ENCODE measurements at regions not wholly inside any gene's neighbourhood (a gene's known extent, or its start where the extent isn't known, plus 50 kb on each side); places are given as distances from the start of the nearest gene placed in this dataset. TPM values are rescaled to one million over a fixed set of nuclear protein-coding genes. Genes with fewer than 3 reads are reported as not detected.

DNA sequence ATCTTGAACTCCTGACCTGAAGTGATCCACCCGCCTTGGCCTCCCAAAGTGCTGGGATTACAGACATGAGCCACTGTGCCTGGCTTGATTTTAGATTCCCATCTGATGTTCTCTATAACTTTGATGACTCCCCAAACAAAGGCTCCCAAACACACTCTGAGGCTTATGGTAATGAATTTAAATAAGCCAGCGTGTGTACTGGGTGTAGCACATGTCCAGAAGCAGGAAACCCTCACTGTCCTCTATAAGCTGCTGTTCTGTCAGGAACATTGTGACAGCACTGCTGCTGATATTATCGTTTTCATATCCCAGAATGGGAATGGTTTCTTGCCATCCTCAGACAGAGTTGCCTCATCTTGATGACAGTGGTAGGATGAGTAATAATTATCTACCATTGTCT is 54.1 kb upstream of the SALL4 start:
- TF ChIP-seq, protein P1, sequence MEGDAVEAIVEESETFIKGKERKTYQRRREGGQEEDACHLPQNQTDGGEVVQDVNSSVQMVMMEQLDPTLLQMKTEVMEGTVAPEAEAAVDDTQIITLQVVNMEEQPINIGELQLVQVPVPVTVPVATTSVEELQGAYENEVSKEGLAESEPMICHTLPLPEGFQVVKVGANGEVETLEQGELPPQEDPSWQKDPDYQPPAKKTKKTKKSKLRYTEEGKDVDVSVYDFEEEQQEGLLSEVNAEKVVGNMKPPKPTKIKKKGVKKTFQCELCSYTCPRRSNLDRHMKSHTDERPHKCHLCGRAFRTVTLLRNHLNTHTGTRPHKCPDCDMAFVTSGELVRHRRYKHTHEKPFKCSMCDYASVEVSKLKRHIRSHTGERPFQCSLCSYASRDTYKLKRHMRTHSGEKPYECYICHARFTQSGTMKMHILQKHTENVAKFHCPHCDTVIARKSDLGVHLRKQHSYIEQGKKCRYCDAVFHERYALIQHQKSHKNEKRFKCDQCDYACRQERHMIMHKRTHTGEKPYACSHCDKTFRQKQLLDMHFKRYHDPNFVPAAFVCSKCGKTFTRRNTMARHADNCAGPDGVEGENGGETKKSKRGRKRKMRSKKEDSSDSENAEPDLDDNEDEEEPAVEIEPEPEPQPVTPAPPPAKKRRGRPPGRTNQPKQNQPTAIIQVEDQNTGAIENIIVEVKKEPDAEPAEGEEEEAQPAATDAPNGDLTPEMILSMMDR (IDR thresholded peaks at IDR 0.05), result no peak
- no peak for DNase-seq (ENCODE audit: low spot score)
- no peak for ATAC-seq (ENCODE audit: low FRiP score)

DNA sequence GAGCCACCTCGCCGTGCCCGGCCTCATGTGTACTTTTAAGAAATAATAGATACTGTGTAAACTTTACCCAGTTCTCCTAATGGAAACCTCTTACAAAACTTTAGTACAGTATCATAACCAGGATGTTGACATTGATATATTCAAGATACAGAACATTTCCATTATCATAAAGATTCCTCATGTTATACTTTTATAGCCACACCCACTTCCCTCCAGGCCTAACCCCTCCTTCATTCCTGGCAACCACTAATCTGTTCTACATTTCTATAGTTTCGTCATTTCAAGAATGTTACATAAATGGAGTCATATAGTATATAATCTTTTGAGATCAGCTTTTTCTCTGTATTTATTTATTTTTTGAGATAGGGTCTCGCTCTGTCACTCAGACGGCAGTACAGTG is 52.6 kb upstream of the SALL4 start:
- ATAC-seq (ENCODE audit: low FRiP score), result no peak
- TF ChIP-seq, protein P1 (IDR thresholded peaks at IDR 0.05), result no peak
- DNase-seq (ENCODE audit: low spot score), result no peak

Small RNA genes in the stretch of these regions (small RNA-seq; reads per million reads assigned to genes)
- gene RNU6-347P, result not detected
- gene RNU7-6P, result not detected
